WTC11 (cell line): ENCODE measurements at regions not wholly inside any gene's neighbourhood (a gene's known extent, or its start where the extent isn't known, plus 50 kb on each side); places are given as distances from the start of the nearest gene placed in this dataset.

ENCODE experiments used
- ATAC-seq: fragments of 200-7000 bp; cut with Tn5 transposase; 2 replicates; pipeline ENCODE4 v1.10.0; 2021; ENCODE audit warnings: mild to moderate bottlenecking, moderate library complexity
- CTCF ChIA-PET: fragments of 300-600 bp; sonication (Branson Sonifier 250); formaldehyde crosslinking; loops from one replicate; lab custom pipeline; 2021; ENCODE audit warnings: antibody characterized with exemption; lab: Charles Lee
- POLR2A ChIA-PET: fragments of 350-600 bp; sonication (Branson Sonifier 250); formaldehyde crosslinking; loops from one replicate; lab custom pipeline; 2021; ENCODE audit warnings: antibody characterized with exemption; lab: Charles Lee
- DNase-seq: peaks from one replicate; pipeline ENCODE4 v3.0.0; 2021; ENCODE audit warnings: low spot score
- H3K27ac Mint-ChIP-seq: 2 replicates; pipeline ENCODE4 v1.8.0; 2021; ENCODE audit warnings: mixed read lengths
- H3K27me3 Mint-ChIP-seq: 2 replicates; pipeline ENCODE4 v1.8.0; 2021; ENCODE audit warnings: low read depth, mild to moderate bottlenecking, moderate library complexity, mixed read lengths
- H3K36me3 Mint-ChIP-seq: 2 replicates; pipeline ENCODE4 v1.8.0; 2021; ENCODE audit warnings: mixed read lengths
- H3K4me1 Mint-ChIP-seq: 2 replicates; pipeline ENCODE4 v1.8.0; 2022; ENCODE audit warnings: mixed read lengths
- H3K4me3 Mint-ChIP-seq: 2 replicates; pipeline ENCODE4 v1.8.0; 2021; ENCODE audit warnings: mild to moderate bottlenecking, moderate library complexity, mixed read lengths
- H3K9me3 Mint-ChIP-seq: 2 replicates; pipeline ENCODE4 v1.8.0; 2021; ENCODE audit warnings: mixed read lengths
- AFF4 ChIP-seq: sonication (generic); formaldehyde crosslinking; IDR thresholded peaks from 2 replicates; pipeline ENCODE4 v1.8.1; 2023; ENCODE audit warnings: mild to moderate bottlenecking, missing genetic modification reagents, borderline replicate concordance
- ARID4B ChIP-seq: sonication (generic); formaldehyde crosslinking; IDR thresholded peaks from 2 replicates; pipeline ENCODE4 v1.8.0; 2023; ENCODE audit warnings: missing genetic modification reagents, mild to moderate bottlenecking, borderline replicate concordance
- ATF1 ChIP-seq: sonication (generic); formaldehyde crosslinking; IDR thresholded peaks from 2 replicates; pipeline ENCODE4 v1.8.1; 2023; ENCODE audit warnings: mild to moderate bottlenecking, moderate library complexity, missing genetic modification reagents
- CREB1 ChIP-seq: sonication (generic); formaldehyde crosslinking; IDR thresholded peaks from 2 replicates; pipeline ENCODE4 v1.8.0; 2023; ENCODE audit warnings: mild to moderate bottlenecking, missing genetic modification reagents
- E2F5 ChIP-seq: sonication (generic); formaldehyde crosslinking; IDR thresholded peaks from 2 replicates; pipeline ENCODE4 v1.8.1; 2022; ENCODE audit warnings: mild to moderate bottlenecking, moderate library complexity, missing genetic modification reagents
- ESRRA ChIP-seq: sonication (generic); formaldehyde crosslinking; IDR thresholded peaks from 2 replicates; pipeline ENCODE4 v1.8.1; 2022; ENCODE audit warnings: mild to moderate bottlenecking, missing genetic modification reagents, borderline replicate concordance
- ETV6 ChIP-seq: sonication (generic); formaldehyde crosslinking; IDR thresholded peaks from 2 replicates; pipeline ENCODE4 v1.8.1; 2022; ENCODE audit warnings: mild to moderate bottlenecking, missing genetic modification reagents
- GTF2I ChIP-seq: fragments of 250-450 bp; sonication (Bioruptor Pico); conservative IDR thresholded peaks from 2 replicates; pipeline ENCODE4 v1.4.0; 2021; ENCODE audit warnings: mild to moderate bottlenecking
- HMGXB4 ChIP-seq: sonication (generic); formaldehyde crosslinking; IDR thresholded peaks from 2 replicates; pipeline ENCODE4 v1.8.1; 2023; ENCODE audit warnings: mild to moderate bottlenecking, moderate library complexity, missing genetic modification reagents
- IRF1 ChIP-seq: sonication (generic); formaldehyde crosslinking; IDR thresholded peaks from 2 replicates; pipeline ENCODE4 v1.8.0; 2023; ENCODE audit warnings: missing genetic modification reagents
- MLX ChIP-seq: sonication (generic); formaldehyde crosslinking; IDR thresholded peaks from 2 replicates; pipeline ENCODE4 v1.8.1; 2023; ENCODE audit warnings: mild to moderate bottlenecking, missing genetic modification reagents, moderate library complexity
- MYBL2 ChIP-seq: sonication (generic); formaldehyde crosslinking; IDR thresholded peaks from 2 replicates; pipeline ENCODE4 v1.8.1; 2023; ENCODE audit warnings: mild to moderate bottlenecking, moderate library complexity, missing genetic modification reagents
- NR1H2 ChIP-seq: sonication (generic); formaldehyde crosslinking; IDR thresholded peaks from 2 replicates; pipeline ENCODE4 v1.9.0; 2021; ENCODE audit warnings: mild to moderate bottlenecking, moderate library complexity, missing genetic modification reagents
- NR3C1 ChIP-seq: sonication (generic); formaldehyde crosslinking; conservative IDR thresholded peaks from 2 replicates; pipeline ENCODE4 v1.8.1; 2023; ENCODE audit warnings: low read depth, mild to moderate bottlenecking, missing genetic modification reagents
- OVOL2 ChIP-seq: fragments of 250-450 bp; sonication (Bioruptor Pico); IDR thresholded peaks from 2 replicates; pipeline ENCODE4 v1.9.0; 2021; ENCODE audit warnings: mild to moderate bottlenecking, borderline replicate concordance
- PRRX2 ChIP-seq: fragments of 250-450 bp; sonication (Bioruptor Pico); IDR thresholded peaks from 2 replicates; pipeline ENCODE4 v1.8.0; 2021; ENCODE audit warnings: mild to moderate bottlenecking
- SMAD3 ChIP-seq: sonication (generic); formaldehyde crosslinking; IDR thresholded peaks from 2 replicates; pipeline ENCODE4 v1.8.0; 2022; ENCODE audit warnings: missing genetic modification reagents, mild to moderate bottlenecking, borderline replicate concordance
- SOX15 ChIP-seq: fragments of 250-450 bp; sonication (Bioruptor Pico); IDR thresholded peaks from 2 replicates; pipeline ENCODE4 v1.9.0; 2021; ENCODE audit warnings: mild to moderate bottlenecking
- TEAD4 ChIP-seq: sonication (generic); formaldehyde crosslinking; IDR thresholded peaks from 2 replicates; pipeline ENCODE4 v1.8.0; 2022; ENCODE audit warnings: mild to moderate bottlenecking, missing genetic modification reagents
- ZMAT4 ChIP-seq: fragments of 250-450 bp; sonication (Bioruptor Pico); IDR thresholded peaks from 2 replicates; pipeline ENCODE4 v1.9.0; 2021; ENCODE audit warnings: mild to moderate bottlenecking
- ZNF121 ChIP-seq: sonication (generic); formaldehyde crosslinking; IDR thresholded peaks from 2 replicates; pipeline ENCODE4 v1.8.0; 2023; ENCODE audit warnings: missing genetic modification reagents
- ZNF317 ChIP-seq: sonication (generic); formaldehyde crosslinking; IDR thresholded peaks from 2 replicates; pipeline ENCODE4 v1.8.1; 2023; ENCODE audit warnings: low read depth, mild to moderate bottlenecking, moderate library complexity, missing genetic modification reagents, borderline replicate concordance
- ZNF416 ChIP-seq: fragments of 250-450 bp; sonication (Bioruptor Pico); IDR thresholded peaks from 2 replicates; pipeline ENCODE4 v1.9.0; 2021; ENCODE audit warnings: mild to moderate bottlenecking, inconsistent platforms
- ZSCAN18 ChIP-seq: fragments of 250-450 bp; sonication (Bioruptor Pico); IDR thresholded peaks from 2 replicates; pipeline ENCODE4 v2.1.2; 2022; ENCODE audit warnings: mild to moderate bottlenecking, moderate library complexity

GRCh38 chr5:25944786-25945185, 1093.6 kb downstream of the CDH9 start:
- no peak overlapping the region for H3K27ac Mint-ChIP-seq
- DNase-seq (no peak), ATAC-seq (no peak)
- peaks cover 2% of the 10 kb centered on the region for H3K9me3 Mint-ChIP-seq
- TF ChIP-seq PRRX2 (CRISPR knock-in tag) (no peak), GTF2I (no peak), NR1H2 (no peak), NR3C1 (no peak), TEAD4 (no peak), ARID4B (CRISPR knock-in tag) (no peak), CREB1 (CRISPR knock-in tag) (no peak), OVOL2 (CRISPR knock-in tag) (no peak), MLX (CRISPR knock-in tag) (no peak), SOX15 (CRISPR knock-in tag) (no peak), ETV6 (CRISPR knock-in tag) (no peak), ZSCAN18 (CRISPR knock-in tag) (no peak), HMGXB4 (CRISPR knock-in tag) (no peak), ZNF317 (no peak), AFF4 (CRISPR knock-in tag) (no peak)
- H3K4me1 Mint-ChIP-seq, result peaks cover 8% of the 10 kb centered on the region
- POLR2A ChIA-PET, result no interaction called here
- CTCF ChIA-PET, result no interaction called here
- H3K36me3 Mint-ChIP-seq, result no peaks in the 10 kb centered on the region
- H3K27me3 Mint-ChIP-seq, result no peaks in the 10 kb centered on the region
- no peak overlapping the region for H3K4me3 Mint-ChIP-seq

GRCh38 chr5:25909163-25909562, 1129.2 kb downstream of the CDH9 start:
- ChIA-PET CTCF (no interaction called here), POLR2A (no interaction called here)
- no peak for ATAC-seq
- TF ChIP-seq E2F5 (CRISPR knock-in tag), result no peak
- TF ChIP-seq MYBL2 (CRISPR knock-in tag), result no peak
- no peak for TF ChIP-seq ESRRA (CRISPR knock-in tag)
- TF ChIP-seq ATF1, result no peak
- no peak for TF ChIP-seq ZMAT4 (CRISPR knock-in tag)
- no peak for TF ChIP-seq SMAD3 (CRISPR knock-in tag)
- TF ChIP-seq IRF1 (CRISPR knock-in tag), result no peak
- no peak for TF ChIP-seq ZNF121 (CRISPR knock-in tag)
- no peak for TF ChIP-seq ZNF416 (CRISPR knock-in tag)

More at GRCh38 chr5:25909163-25909562, 1129.2 kb downstream of the CDH9 start:
- peaks cover 3% of the 10 kb centered on the region; the same call in 1 of the 2 replicates for H3K27me3 Mint-ChIP-seq
- H3K4me3 Mint-ChIP-seq, result no peak overlapping the region
- no peak overlapping the region for H3K27ac Mint-ChIP-seq
- peaks cover 30% of the 10 kb centered on the region for H3K9me3 Mint-ChIP-seq
- peaks cover 7% of the 10 kb centered on the region for H3K36me3 Mint-ChIP-seq
- H3K4me1 Mint-ChIP-seq, result no peaks in the 10 kb centered on the region
- no peak for DNase-seq
